ENCODE measurements at regions not wholly inside any gene's neighbourhood (a gene's known extent, or its start where the extent isn't known, plus 50 kb on each side); places are given as distances from the start of the nearest gene placed in this dataset.
"Not testable (repeated sequence)": the region's sequence is repeated elsewhere in the genome, so short reads cannot be mapped to it uniquely, and the experiment has no call there.

- DNase-seq, result not testable (repeated sequence)
Observed at GRCh38 chr5:5831622-5832021, 409.1 kb downstream of the ICE1 start.

- DNase-seq, result no peak
Observed at GRCh38 chr5:5828619-5829018, 406.1 kb downstream of the ICE1 start.

DNA sequence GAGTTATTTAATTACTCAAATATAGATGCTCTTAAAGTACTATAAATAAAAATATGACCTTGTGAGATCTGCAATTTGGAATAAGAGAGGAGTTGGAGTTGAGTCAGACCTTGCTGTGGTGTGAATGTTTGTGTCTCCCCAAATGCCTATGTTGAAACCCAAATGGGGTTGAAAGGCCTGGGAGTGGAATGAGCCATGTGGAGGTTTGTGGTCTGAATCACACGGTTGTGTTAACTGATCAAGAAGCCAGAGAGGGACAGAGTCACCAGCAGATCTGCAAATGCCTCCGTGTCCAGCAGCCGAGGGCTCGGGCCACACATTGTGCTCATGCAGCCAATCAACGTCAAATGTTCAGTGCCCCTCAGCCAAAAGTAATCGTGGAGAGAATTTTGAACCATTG, 404.4 kb downstream of the ICE1 start:
- no peak for DNase-seq

DNA sequence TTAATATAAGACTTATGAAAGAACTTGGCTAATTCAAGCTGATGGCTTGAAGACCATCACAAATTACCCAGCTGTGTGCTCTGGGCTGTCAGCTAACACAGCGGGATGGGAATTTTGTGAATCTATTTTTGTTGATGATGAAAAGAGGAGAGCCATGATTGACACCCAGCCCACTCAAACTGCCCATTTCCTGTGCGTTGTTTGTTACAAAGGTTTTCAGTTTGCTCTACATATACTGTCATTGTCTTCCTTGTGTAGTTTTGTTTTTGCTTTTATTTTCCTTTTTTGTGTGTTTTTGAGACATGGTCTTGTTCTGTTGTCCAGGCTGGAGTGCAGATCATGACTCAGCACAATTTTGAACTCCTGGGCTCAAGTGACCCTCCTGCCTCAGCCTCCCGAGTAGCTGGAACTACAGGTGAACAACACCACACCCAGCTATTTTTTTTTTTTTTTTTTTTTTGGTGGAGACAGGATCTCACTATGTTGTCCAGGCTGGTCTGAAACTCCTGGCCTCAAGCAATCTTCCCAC, 400.3 kb downstream of the ICE1 start:
- DNase-seq, result no peak

GRCh38 chr5:5816960-5817359, 394.5 kb downstream of the ICE1 start:
- DNase-seq, result no peak

DNA sequence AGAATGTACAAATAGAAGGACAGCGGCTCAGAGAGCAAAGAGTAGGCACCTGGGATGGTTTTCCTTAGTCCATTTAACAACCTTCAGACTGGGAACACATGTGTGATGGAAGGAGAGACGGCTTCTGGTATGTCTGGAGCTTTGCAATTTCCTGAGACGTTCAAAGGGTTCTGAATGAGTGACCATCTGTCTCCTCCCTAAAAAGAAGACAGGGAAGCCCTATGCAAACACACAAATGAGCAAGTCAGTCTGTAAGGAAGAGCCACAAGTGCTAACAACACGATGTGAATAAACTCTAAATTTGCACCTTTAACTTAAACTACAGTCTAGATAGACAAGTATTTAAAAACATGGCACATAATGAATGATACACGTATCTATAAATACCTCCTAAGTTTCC, 391.0 kb downstream of the ICE1 start:
- DNase-seq, result no peak

DNA sequence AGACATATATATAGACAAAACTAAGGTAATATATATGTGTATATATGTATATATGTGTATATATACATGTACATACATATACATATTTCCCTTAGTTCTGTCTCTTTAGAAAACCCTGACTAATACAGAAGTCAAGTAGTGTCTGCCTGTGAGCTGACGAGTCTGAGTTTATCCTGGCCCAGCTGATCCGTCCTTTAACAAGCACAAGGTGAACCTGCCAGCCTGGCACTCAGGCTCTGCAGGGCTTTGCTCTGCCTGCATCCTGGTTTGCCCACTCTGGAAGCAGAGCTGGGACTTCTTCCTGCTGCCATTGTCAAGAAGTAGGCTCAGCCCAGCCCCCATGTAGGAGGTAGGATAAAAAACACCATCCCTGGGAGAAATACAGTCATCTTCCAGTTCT, 388.0 kb downstream of the ICE1 start:
- DNase-seq, result no peak

- no peak for DNase-seq
Observed at GRCh38 chr5:5805916-5806315, 383.4 kb downstream of the ICE1 start.

DNA sequence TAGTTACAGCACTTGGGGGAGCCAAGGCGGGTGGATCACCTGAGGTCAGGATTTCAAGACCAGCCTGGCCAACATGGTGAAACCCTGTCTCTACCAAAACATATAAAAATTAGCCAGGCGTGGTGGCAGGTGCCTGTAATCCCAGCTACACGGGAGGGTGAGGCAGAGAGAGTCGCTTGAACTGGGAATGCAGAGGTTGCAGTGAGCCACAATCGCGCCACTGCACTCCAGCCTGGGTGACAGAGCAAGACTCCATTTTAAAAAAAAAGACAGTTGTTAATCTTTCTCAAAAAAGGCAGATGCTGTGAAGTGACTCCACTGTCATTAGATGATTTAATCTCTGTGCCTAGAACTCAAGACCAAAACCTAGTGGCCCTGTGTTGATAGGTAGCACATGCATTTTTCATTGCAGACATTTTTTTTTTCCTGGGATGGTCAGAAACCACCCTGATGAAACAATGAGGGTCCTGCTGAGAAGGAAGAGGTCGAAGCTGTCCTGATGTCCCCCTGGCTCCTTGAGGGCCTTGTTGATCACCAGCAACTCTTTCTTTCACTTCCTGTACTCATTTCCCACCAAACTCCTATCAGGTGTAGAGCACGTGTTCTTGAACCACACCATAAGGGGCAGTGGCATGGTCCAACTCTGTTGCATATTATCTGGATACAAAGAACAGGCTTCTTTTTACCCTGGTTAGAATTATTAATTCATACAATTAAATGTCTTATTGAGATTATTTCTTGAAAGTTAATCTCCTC, 382.2 kb downstream of the ICE1 start:
- no peak for DNase-seq

- DNase-seq, result no peak
Observed at GRCh38 chr5:5800801-5801761, 378.6 kb downstream of the ICE1 start.

DNA sequence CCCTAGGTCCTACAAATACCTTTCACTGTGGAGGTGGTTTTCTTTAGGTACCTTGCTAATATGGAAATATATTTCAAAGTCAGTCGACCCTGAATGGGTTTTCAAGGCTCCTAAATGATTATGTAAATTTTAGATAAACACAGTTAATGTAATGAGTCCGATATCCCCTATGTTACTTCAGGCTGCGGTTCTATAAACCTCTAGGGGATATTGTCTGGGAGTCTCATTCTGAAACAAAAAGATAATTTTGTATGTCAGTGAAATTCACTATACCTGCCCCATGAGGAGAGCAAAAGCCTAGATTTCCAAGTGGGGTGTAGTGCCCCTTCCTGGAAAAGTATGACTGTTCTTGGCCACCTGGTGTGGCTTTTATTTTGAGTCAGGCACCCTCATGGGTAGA, 377.3 kb downstream of the ICE1 start:
- DNase-seq, result no peak

- DNase-seq, result no peak
Observed at GRCh38 chr5:5799229-5799628, 376.8 kb downstream of the ICE1 start.

DNA sequence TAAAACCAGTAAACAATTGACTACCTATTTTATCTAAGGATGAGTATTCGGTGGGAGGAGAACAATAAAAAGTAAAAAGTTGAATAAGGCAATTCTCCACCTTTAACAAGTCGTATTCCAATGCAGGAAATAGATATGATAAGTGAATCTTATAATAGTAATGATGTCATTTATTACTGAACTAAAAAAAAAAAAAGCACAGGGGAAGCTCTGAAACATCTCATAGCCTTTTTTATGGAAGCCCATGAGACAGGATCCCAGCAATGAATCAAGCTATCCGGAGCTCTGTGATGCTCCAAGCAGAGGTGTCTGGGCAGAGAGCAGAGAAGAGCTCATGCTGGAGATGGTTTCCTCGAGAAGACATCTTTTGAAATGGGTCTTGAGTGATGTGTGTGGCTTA, 376.0 kb downstream of the ICE1 start:
- no peak for DNase-seq

DNA sequence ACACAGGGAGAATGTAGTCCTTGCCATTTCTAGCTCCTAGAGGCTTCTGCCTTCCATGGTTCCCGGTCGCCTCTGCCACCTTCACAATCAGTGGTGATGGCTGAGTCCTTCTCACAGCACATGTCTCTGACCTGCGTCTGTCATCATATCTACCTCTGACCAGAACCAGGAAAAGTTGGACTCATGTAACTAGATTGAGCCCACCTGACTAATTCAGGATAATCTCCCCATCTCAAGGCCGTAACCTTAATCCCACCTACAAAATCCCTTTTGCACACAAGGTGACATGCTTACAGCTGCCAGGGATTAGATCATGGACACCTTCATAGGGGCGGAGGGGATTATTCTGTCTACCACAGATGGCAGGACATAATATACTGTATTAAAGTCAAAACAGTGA, 375.6 kb downstream of the ICE1 start:
- no peak for DNase-seq

- no peak for DNase-seq
Observed at GRCh38 chr5:5795074-5795771, 372.7 kb downstream of the ICE1 start.

DNA sequence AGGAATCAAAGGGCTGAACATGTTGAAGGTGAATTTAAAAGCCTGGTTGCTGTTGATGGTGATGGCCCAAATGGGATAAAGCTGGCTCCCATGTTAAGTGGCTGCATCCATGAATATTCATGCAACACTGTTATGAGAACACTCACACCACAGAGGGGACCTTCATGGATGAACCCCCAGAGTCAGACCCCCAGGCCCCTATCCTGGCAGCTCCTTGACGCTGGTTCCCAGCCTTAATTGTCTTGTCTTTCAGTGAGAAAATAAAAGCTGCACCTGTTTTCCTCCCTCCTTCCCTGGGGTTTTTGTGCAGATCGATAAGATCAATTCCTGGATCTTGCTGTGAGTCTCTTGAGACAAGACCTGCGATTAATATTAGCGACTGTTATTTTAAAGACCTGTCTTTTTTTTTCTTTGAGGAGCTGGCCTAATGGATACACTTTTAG, 371.7 kb downstream of the ICE1 start:
- no peak for DNase-seq

DNA sequence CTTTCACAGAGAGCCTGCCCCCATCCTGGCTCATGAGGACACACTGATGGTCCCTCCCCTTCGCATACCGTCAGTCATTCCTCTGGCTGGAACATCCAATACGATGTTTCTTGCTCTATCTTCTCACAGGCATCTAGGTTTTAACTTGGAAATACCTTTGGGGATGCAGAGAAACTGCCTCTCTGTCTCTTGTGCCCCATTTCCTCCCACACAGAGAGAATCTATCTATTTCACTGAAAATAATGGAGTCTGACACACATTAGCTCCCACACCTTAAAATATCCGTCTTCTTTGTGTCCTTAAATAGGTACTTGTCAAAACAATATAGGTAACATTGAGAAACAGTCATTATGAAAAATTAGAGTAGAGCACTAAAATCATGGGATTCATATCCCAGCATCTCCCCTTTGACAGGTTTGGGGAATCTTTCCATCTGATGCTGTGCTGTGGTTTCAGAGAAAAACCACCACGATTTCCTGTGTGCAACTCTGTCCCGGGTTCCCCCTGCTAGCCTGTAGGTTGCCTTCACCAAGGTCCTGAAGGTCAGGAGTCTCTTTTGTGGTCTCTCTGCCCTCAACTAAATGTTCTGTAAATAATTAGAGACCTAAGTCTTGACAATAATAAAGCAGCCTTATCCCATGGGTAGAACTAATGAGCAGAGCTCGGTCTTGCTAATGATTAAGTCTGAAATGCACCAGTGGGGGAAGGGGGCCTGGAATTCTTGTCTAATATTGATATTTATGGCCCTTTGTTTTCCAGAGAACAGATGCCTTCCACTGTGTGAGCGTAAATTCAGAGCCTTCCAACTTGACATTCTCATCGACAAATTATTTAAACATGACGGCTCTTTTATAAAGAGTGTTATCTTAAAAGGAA, 371.0 kb downstream of the ICE1 start:
- no peak for DNase-seq

DNA sequence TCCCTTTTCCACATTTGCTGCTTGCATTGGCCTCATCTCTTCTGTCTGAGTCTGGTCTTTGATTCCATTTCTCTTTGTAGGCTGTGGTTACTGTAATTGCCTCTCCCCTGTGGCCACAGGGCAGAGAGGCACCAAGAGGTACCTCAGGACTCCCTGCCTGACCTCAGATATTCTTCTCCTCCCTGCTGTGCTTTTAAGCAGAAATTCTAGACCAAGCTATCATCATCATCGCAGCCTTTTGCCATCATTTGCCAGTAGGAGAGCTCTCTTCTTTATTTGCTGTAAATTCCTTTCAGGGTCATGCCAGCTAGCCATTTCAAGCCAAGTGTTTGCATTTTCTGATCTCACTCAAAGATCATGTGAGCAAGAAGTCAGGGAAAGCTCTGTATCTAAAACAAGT, 369.6 kb downstream of the ICE1 start:
- no peak for DNase-seq

GRCh38 chr5:5788793-5789192, 366.3 kb downstream of the ICE1 start:
- no peak for DNase-seq

- no peak for DNase-seq
Observed at GRCh38 chr5:5787373-5787772, 364.9 kb downstream of the ICE1 start.

GRCh38 chr5:5784101-5784500, 361.6 kb downstream of the ICE1 start:
- DNase-seq, result no peak

GRCh38 chr5:5783021-5783420, 360.5 kb downstream of the ICE1 start:
- no peak for DNase-seq
